K562 (cell line): ENCODE measurements at regions not wholly inside any gene's neighbourhood (a gene's known extent, or its start where the extent isn't known, plus 50 kb on each side); places are given as distances from the start of the nearest gene placed in this dataset.

Source experiments
- ARID3A ChIP-seq: IDR thresholded peaks from 2 replicates; pipeline ENCODE4 v1.6.1; 2012; ENCODE audit warnings: low read depth, low read length, improper control_type of control experiment, borderline replicate concordance
- BHLHE40 ChIP-seq: IDR thresholded peaks from 2 replicates; pipeline ENCODE4 v1.6.1; 2011; ENCODE audit warnings: low read length, improper control_type of control experiment
- FOXK1 ChIP-seq: sonication (generic); formaldehyde crosslinking; IDR thresholded peaks from 2 replicates; pipeline ENCODE4 v1.8.0; 2022; ENCODE audit warnings: missing genetic modification reagents, mild to moderate bottlenecking, borderline replicate concordance
- HNRNPK ChIP-seq: fragments of 200-400 bp; formaldehyde crosslinking; IDR thresholded peaks from one replicate; pipeline ENCODE4 v1.6.1; 2018; ENCODE audit warnings: mild to moderate bottlenecking, low read depth, low read length; ENCODE audit not compliant: poor library complexity, severe bottlenecking
- LEF1 ChIP-seq: fragments of 450-650 bp; IDR thresholded peaks from 2 replicates; pipeline ENCODE4 v1.6.1; 2016; ENCODE audit warnings: mild to moderate bottlenecking
- MEF2A ChIP-seq: IDR thresholded peaks from 2 replicates; pipeline ENCODE4 v1.6.1; 2011; ENCODE audit warnings: low read depth, mild to moderate bottlenecking, low read length, moderate library complexity; ENCODE audit not compliant: control insufficient read depth
- MTA2 ChIP-seq: fragments of 450-650 bp; IDR thresholded peaks from 2 replicates; pipeline ENCODE4 v1.6.1; 2016; ENCODE audit warnings: low read depth
- NELFE ChIP-seq: IDR thresholded peaks from 2 replicates; pipeline ENCODE4 v1.6.1; 2011; ENCODE audit warnings: mild to moderate bottlenecking; ENCODE audit not compliant: insufficient read depth, insufficient read length
- NR1H2 ChIP-seq: sonication (generic); formaldehyde crosslinking; IDR thresholded peaks from 2 replicates; pipeline ENCODE4 v1.4.0; 2020; ENCODE audit warnings: mild to moderate bottlenecking, missing genetic modification reagents
- NRF1 ChIP-seq, 2 experiments: fragments of 450-650 bp; IDR thresholded peaks in 1 of 2; conservative IDR thresholded peaks in 1 of 2; 2 replicates each; pipeline ENCODE4 v1.6.1; 2014; ENCODE audit warnings: mild to moderate bottlenecking in 2 of 2
- PCBP2 ChIP-seq: fragments of 200-400 bp; formaldehyde crosslinking; IDR thresholded peaks from 2 replicates; pipeline ENCODE4 v1.6.1; 2018; ENCODE audit warnings: low read length, low read depth, mild to moderate bottlenecking, moderate library complexity; ENCODE audit not compliant: poor library complexity, severe bottlenecking
- RERE ChIP-seq: sonication (generic); formaldehyde crosslinking; IDR thresholded peaks from 2 replicates; pipeline ENCODE4 v1.8.0; 2023; ENCODE audit warnings: missing genetic modification reagents, mild to moderate bottlenecking, borderline replicate concordance
- TCF7L2 ChIP-seq: fragments of 150-350 bp; IDR thresholded peaks from 2 replicates; pipeline ENCODE4 v1.6.1; 2016; ENCODE audit warnings: low read depth, mild to moderate bottlenecking, low read length, moderate library complexity
- ZBTB2 ChIP-seq: fragments of 450-650 bp; IDR thresholded peaks from 2 replicates; pipeline ENCODE4 v1.6.1; 2016; ENCODE audit warnings: antibody characterized with exemption
- ZNF277 ChIP-seq: fragments of 250-450 bp; sonication (Bioruptor Pico); IDR thresholded peaks from 2 replicates; pipeline ENCODE4 v1.8.0; 2022; ENCODE audit warnings: inconsistent platforms, mild to moderate bottlenecking, moderate library complexity, borderline replicate concordance
- ZNF551 ChIP-seq: fragments of 250-450 bp; sonication (Bioruptor Pico); IDR thresholded peaks from 2 replicates; pipeline ENCODE4 v1.5.0; 2021; ENCODE audit warnings: mild to moderate bottlenecking, moderate library complexity
- ZNF644 ChIP-seq: fragments of 200-800 bp; sonication (Bioruptor generic); IDR thresholded peaks from 2 replicates; pipeline ENCODE4 v1.6.1; 2016; ENCODE audit warnings: low read depth, missing genetic modification characterization, missing compliant biosample characterization
- ZNF655 ChIP-seq: fragments of 250-450 bp; sonication (Bioruptor Pico); IDR thresholded peaks from 2 replicates; pipeline ENCODE4 v1.5.0; 2021

- TF ChIP-seq ZBTB2 (no peak), ZNF277 (no peak), NRF1 (conservative IDR thresholded peaks at IDR 0.05 in 1 of 2, IDR thresholded peaks at IDR 0.05 in 1 of 2) (no peak), MTA2 (no peak), ARID3A (peak; percentile 38; the same call in 1 of the 2 replicates), ZNF655 (CRISPR knock-in tag) (no peak), TCF7L2 (no peak), FOXK1 (CRISPR knock-in tag) (no peak), NR1H2 (CRISPR knock-in tag) (no peak), ZNF551 (CRISPR knock-in tag) (no peak), BHLHE40 (peak; percentile 8; the same call in 1 of the 2 replicates), PCBP2 (no peak), NELFE (no peak), RERE (CRISPR knock-in tag) (no peak), LEF1 (no peak), HNRNPK (no peak), ZNF644 (tag) (no peak), MEF2A (no peak)
- TF ChIP-seq, all 486 proteins: peak for 50
These were observed 381.9 kb upstream of the CCL2 start (continued) for GRCh38 chr17:33873201-33873617.
